ENCODE measurements at regions not wholly inside any gene's neighbourhood (a gene's known extent, or its start where the extent isn't known, plus 50 kb on each side); places are given as distances from the start of the nearest gene placed in this dataset.

DNA sequence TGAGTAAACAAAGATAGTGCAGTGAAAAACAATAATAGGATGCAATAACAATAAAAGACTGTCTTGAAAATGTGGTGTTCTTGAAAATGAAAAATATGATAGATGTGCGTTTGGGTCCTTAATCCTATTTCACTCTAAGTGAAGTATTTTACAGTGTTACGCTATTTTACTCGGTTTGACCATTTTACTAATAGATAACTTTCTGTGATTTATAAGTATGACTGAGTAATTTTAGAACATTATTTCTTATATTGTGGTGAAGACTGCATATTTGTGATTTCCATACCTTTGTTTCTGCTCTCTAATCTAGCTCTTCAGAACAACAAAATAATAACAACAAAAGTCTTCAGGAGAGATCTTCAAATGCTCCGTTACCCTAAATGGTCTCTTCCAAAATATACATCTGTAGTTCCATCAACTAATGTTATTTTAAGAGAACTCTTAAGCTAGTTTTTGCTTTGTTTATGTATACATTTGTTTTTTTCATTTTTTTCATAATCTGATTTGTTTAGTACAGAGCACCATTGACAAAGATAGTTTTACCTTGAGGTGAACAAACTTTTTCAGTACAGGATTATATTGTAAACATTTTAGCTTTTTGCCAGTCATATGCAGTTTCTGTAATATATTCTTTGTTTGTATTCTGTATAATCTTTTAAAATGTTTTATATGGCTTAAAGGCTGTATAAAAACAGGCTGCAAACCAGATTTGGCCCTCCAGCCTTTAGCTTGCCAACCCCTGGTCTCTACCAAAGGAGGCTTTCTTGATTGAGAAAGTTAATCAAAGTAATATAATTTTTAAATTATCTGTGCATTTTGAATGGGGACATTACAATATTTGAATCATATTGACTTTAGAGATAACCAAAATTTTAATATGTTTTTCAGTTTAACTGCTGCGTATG lies 1572.7 kb upstream of the PRR20A start:
- Mint-ChIP-seq H3K36me3 (ENCODE audit: low read depth) (no peaks in the 10 kb centered on the region), H3K4me3 (no peak overlapping the region), H3K9me3 (peaks cover 2% of the 10 kb centered on the region), H3K4me1 (peaks cover 7% of the 10 kb centered on the region), H3K27ac (ENCODE audit: unreplicated experiment) (no peak overlapping the region), H3K27me3 (ENCODE audit: low read depth) (no peaks in the 10 kb centered on the region)
- TF ChIP-seq, protein P1, sequence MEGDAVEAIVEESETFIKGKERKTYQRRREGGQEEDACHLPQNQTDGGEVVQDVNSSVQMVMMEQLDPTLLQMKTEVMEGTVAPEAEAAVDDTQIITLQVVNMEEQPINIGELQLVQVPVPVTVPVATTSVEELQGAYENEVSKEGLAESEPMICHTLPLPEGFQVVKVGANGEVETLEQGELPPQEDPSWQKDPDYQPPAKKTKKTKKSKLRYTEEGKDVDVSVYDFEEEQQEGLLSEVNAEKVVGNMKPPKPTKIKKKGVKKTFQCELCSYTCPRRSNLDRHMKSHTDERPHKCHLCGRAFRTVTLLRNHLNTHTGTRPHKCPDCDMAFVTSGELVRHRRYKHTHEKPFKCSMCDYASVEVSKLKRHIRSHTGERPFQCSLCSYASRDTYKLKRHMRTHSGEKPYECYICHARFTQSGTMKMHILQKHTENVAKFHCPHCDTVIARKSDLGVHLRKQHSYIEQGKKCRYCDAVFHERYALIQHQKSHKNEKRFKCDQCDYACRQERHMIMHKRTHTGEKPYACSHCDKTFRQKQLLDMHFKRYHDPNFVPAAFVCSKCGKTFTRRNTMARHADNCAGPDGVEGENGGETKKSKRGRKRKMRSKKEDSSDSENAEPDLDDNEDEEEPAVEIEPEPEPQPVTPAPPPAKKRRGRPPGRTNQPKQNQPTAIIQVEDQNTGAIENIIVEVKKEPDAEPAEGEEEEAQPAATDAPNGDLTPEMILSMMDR (conservative IDR thresholded peaks at IDR 0.05) = no peak
- DNase-seq (ENCODE audit: low read depth, low spot score) = no peak

DNA sequence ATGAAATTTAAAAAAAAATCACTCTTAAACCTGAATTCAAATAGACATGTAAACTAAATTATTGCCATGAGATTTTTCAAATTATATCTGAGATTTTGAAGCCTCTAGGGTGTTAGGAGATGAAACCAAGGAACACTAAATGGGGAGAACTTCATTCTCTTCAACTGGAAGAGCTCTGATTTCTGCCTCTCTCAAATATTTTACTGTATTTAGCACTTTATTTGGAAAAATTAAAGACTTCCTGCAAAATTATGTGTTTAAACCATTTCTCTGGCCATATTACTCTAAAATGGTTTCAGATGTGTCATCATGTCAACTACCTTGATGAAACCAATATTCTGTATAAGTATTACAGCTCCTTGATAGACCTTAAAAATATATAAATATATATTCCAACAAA lies 1571.6 kb upstream of the PRR20A start:
- DNase-seq (ENCODE audit: low read depth, low spot score) = no peak
- Mint-ChIP-seq H3K9me3 (peaks cover 2% of the 10 kb centered on the region), H3K4me1 (peaks cover 5% of the 10 kb centered on the region), H3K27me3 (ENCODE audit: low read depth) (no peaks in the 10 kb centered on the region), H3K4me3 (no peak overlapping the region), H3K27ac (ENCODE audit: unreplicated experiment) (no peak overlapping the region), H3K36me3 (ENCODE audit: low read depth) (no peaks in the 10 kb centered on the region)
- TF ChIP-seq, protein P1 (conservative IDR thresholded peaks at IDR 0.05) = no peak

DNA sequence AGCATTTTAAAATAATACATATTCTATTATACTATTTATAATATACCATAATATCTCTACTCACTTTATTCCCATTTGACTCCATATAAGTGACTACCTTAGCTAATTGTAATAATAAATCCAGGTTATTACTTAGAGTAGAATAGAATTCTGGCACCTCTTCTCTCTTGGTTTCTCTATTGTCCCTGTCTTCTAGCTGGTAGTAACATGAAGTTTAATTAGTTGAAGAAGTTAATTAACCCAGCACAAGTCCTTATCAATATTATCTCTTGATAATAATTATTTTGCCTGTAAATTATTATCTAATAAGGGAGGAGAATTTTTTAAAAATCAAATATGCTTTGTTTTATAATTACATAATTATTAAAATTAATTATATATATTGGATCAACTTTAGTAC lies 1571.2 kb upstream of the PRR20A start:
- no peak overlapping the region for H3K4me3 Mint-ChIP-seq
- peaks cover 1% of the 10 kb centered on the region for H3K4me1 Mint-ChIP-seq
- H3K9me3 Mint-ChIP-seq = no peaks in the 10 kb centered on the region
- H3K27me3 Mint-ChIP-seq (ENCODE audit: low read depth) = no peaks in the 10 kb centered on the region
- no peaks in the 10 kb centered on the region for H3K36me3 Mint-ChIP-seq (ENCODE audit: low read depth)
- H3K27ac Mint-ChIP-seq (ENCODE audit: unreplicated experiment) = no peak overlapping the region
- TF ChIP-seq, protein P1 (conservative IDR thresholded peaks at IDR 0.05) = no peak
- DNase-seq (ENCODE audit: low read depth, low spot score) = no peak

DNA sequence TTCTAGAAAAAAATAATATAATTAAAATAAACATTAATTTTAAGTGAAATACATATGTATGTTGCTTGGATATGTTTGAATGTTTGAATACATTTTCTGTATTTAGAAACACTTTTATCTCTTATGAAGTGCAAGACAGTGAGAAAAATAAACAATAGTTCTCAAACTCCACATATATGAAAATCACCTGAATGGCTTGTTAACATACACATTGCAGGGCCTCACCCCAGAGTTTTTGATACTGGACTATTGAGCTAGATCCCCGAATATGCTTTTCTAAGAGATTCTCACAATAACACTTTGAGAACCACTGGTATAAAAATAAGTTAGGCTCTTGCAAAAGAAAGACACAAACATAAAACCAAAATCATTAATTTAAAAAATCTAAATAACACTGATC lies 1570.3 kb upstream of the PRR20A start:
- no peaks in the 10 kb centered on the region for H3K9me3 Mint-ChIP-seq
- no peaks in the 10 kb centered on the region for H3K36me3 Mint-ChIP-seq (ENCODE audit: low read depth)
- H3K4me3 Mint-ChIP-seq = no peak overlapping the region
- no peaks in the 10 kb centered on the region for H3K27me3 Mint-ChIP-seq (ENCODE audit: low read depth)
- no peak overlapping the region for H3K27ac Mint-ChIP-seq (ENCODE audit: unreplicated experiment)
- H3K4me1 Mint-ChIP-seq = no peaks in the 10 kb centered on the region
- TF ChIP-seq, protein P1 (conservative IDR thresholded peaks at IDR 0.05) = no peak
- DNase-seq (ENCODE audit: low read depth, low spot score) = no peak

DNA sequence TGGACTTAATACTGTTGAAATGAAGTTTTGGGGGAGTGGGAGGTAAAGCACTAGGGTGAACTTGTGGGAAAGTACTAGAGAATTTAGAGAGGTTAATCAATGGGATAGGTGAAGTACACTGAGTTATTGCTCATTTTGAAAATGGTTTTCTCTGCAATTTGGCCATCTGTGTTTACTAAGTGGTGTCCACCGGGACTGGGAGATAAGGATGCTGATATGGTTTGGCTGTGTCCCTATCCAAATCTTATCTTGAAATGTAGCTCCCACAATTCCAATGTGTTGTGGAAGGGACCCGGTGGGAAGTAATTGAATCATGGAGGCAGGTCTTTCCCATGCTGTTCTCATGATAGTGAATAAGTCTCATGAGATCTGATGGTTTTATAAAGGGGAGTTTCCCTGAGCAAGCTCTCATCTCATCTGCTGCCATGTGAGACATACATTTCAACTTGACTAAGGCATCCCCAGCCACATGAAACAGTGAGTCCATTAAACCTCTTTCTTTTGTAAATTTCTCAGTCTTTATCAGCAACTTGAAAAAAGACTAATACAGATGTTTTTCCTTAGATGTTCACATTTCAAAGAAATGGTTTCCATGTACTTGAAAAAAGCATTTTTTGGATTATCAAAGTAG lies 1569.4 kb upstream of the PRR20A start:
- H3K27me3 Mint-ChIP-seq (ENCODE audit: low read depth) = no peaks in the 10 kb centered on the region
- H3K9me3 Mint-ChIP-seq = no peaks in the 10 kb centered on the region
- no peak overlapping the region for H3K27ac Mint-ChIP-seq (ENCODE audit: unreplicated experiment)
- H3K4me1 Mint-ChIP-seq = no peaks in the 10 kb centered on the region
- DNase-seq (ENCODE audit: low read depth, low spot score) = no peak
- H3K36me3 Mint-ChIP-seq (ENCODE audit: low read depth) = no peaks in the 10 kb centered on the region
- H3K4me3 Mint-ChIP-seq = no peak overlapping the region
- TF ChIP-seq, protein P1 (conservative IDR thresholded peaks at IDR 0.05) = no peak

Measured in neural crest cell (in vitro differentiated cells).